Hepatocyte (in vitro differentiated cells): ENCODE measurements at regions not wholly inside any gene's neighbourhood (a gene's known extent, or its start where the extent isn't known, plus 50 kb on each side); places are given as distances from the start of the nearest gene placed in this dataset.

ENCODE experiments used
- EZH2 ChIP-seq: fragments of 200-600 bp; sonication (generic); IDR thresholded peaks from 2 replicates; pipeline ENCODE4 v1.6.1; 2016; ENCODE audit warnings: antibody characterized with exemption, mild to moderate bottlenecking, borderline replicate concordance
- EZH2phosphoT487 ChIP-seq: fragments of 200-600 bp; sonication (generic); IDR thresholded peaks from one replicate; pipeline ENCODE4 v1.6.1; 2018; ENCODE audit warnings: antibody characterized with exemption, mild to moderate bottlenecking, low read depth, moderate library complexity; ENCODE audit not compliant: unreplicated experiment, severe bottlenecking
- TF ChIP-seq, protein P1 (sequence below): fragments of 200-600 bp; sonication (generic); IDR thresholded peaks from 2 replicates; pipeline ENCODE4 v1.5.1; 2016; ENCODE audit warnings: antibody characterized with exemption, mild to moderate bottlenecking; ENCODE audit not compliant: poor library complexity

DNA sequence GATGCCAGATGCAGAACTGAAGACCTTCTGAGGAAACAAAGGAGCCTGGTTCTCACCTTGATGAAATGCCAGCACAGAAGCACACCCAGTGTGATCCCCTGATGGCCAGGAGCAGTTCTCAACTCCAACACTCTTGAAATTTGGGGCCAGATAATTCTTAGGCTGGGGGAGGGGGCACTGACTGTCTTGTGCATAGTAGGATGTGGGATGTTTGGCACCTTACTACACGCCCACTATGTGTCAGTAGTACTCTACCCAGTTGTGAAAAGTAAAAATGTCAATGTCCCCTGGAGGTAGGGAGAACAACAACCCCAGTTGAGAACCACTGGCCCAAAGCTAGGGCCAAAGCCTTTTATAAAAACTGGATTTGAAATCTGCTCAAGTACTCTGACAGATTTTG is 398.3 kb upstream of the ARID1B start:
- TF ChIP-seq, protein P1, sequence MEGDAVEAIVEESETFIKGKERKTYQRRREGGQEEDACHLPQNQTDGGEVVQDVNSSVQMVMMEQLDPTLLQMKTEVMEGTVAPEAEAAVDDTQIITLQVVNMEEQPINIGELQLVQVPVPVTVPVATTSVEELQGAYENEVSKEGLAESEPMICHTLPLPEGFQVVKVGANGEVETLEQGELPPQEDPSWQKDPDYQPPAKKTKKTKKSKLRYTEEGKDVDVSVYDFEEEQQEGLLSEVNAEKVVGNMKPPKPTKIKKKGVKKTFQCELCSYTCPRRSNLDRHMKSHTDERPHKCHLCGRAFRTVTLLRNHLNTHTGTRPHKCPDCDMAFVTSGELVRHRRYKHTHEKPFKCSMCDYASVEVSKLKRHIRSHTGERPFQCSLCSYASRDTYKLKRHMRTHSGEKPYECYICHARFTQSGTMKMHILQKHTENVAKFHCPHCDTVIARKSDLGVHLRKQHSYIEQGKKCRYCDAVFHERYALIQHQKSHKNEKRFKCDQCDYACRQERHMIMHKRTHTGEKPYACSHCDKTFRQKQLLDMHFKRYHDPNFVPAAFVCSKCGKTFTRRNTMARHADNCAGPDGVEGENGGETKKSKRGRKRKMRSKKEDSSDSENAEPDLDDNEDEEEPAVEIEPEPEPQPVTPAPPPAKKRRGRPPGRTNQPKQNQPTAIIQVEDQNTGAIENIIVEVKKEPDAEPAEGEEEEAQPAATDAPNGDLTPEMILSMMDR = no peak
- TF ChIP-seq EZH2phosphoT487 (no peak), EZH2 (no peak)
